Right renal pelvis (tissue), 4 donors: ENCODE measurements at regions not wholly inside any gene's neighbourhood (a gene's known extent, or its start where the extent isn't known, plus 50 kb on each side); places are given as distances from the start of the nearest gene placed in this dataset.
"Not testable (repeated sequence)": the region's sequence is repeated elsewhere in the genome, so short reads cannot be mapped to it uniquely, and the experiment has no call there.

Experiments used
- DNase-seq, 4 donors: peaks; one replicate each; pipeline ENCODE4 v3.0.0-alpha.2; 2013; ENCODE audit warnings: low read depth in 4 of 4, low spot score in 3 of 4, missing footprints in 1 of 4

- DNase-seq: no peak
These were observed 168.6 kb upstream of the CDH4 start for GRCh38 chr20:61083431-61083830.

- no peak for DNase-seq
These were observed 166.0 kb upstream of the CDH4 start for GRCh38 chr20:61086031-61086430.

DNA sequence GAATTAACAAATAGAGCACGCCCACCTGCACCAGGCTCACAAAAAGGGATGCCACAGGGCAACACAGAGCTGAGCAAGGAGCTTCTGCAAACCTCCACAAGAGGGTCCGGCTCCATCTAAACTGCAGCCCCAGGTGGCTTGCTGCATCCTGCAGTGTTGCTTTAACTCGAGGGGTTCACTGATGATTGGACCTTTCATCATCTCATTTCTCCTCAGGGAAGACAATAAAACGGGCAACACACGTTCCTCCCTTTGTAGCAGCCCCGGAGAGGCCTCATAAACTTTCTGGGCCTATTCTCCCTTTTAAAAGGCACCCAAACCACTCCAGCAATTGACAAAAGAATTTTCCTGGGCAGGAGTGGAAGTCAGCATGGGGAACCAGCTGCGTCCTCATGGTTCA is 161.5 kb upstream of the CDH4 start:
- DNase-seq: no peak

GRCh38 chr20:61092251-61092650 is 159.8 kb upstream of the CDH4 start:
- no peak for DNase-seq

DNA sequence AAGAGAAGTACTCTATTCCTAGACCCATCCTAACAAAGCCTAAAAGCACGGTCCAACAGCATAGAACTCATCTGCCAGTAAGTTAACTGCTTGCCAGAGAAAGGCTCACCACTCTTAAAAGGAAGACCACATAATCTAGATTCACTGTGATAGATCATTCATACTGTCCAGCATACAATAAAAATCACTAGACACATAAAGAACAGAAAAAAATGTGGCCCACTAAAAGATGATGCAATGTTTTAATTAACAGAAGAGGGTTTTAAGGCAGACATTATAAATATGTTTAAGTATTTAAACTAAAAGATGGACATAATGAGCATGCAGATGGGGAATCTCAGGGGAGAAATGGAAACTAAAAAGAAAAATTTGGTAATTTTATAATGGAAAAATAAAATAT is 157.5 kb upstream of the CDH4 start:
- DNase-seq: no peak

- no peak for DNase-seq
These were observed 155.6 kb upstream of the CDH4 start for GRCh38 chr20:61096463-61096862.

DNA sequence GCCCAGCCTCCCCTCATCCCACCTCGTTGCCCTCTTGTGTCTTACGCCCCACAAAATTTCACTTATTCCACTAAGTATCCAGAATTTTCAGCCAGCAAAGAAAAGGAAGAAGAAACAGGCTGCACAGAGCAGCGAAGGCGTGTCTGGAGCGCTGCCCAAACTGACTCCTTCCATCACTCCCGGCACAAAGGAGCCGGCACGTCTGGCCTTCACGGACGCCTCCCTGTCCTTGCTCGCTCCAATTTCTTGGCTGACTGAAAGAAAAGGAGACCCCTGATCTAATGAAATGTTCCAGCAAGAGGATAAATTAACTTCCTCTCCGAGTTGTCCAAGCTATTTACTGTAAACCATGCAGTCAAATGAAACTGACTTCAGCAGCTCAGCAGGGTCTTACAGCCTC is 152.3 kb upstream of the CDH4 start:
- DNase-seq: no peak

DNA sequence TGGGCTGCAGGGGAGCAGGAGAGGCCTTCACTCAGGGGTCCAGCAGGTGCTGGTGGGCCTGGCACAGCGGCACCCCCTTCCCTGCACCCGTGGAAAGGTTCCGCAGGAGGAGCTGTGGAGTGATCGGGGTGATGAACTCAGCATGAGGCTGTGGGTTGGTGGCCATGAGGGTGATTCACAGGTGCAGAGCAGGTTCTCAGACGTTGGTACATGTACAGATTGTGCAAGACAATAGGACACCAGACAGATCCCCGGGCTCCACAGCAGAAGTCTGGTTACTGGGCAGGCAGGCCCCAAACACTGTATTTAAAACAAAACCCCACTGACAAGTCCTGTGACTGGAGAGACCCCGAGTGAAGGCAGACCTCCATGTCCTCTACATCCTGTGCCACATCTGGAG is 151.6 kb upstream of the CDH4 start:
- DNase-seq: no peak

DNA sequence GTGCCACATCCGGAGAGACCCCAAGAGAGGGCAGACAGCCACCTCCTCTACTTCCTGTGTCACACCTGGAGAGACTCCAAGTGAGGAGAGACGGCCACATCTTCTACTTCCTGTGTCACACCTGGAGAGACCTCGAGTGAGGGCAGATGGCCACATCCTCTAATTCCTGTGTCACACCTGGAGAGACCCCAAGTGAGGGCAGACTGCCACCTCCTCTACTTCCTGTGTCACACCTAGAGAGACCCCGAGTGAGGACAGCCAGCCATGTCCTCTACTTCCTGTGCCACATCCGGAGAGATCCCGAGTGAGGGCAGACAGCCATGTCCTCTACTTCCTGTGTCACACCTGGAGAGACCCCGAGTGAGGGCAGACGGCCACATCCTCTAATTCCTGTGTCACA is 150.7 kb upstream of the CDH4 start:
- DNase-seq: not testable (repeated sequence)

GRCh38 chr20:61104232-61104631 is 147.8 kb upstream of the CDH4 start:
- no peak for DNase-seq

DNA sequence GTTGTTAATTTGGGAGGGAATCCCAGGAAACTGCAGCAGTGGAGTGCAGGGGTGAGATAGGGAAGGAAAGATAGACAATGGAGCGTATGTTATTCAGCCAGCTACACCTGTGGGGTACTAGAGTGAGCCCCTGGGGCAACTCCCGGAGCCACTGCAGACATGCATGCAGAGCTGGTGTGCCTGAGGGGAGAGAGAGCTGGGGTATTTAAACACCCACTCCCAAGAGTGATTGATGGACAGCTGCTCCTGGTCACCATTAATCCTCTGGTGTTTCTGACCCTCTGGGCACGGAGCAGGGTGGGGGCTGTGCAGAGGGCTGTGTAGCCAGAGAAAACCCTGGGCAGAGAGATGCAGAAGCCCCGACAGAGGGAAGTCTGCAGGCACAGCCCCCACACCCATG is 146.7 kb upstream of the CDH4 start:
- DNase-seq: no peak

- no peak for DNase-seq
These were observed 145.6 kb upstream of the CDH4 start for GRCh38 chr20:61106438-61106837.

DNA sequence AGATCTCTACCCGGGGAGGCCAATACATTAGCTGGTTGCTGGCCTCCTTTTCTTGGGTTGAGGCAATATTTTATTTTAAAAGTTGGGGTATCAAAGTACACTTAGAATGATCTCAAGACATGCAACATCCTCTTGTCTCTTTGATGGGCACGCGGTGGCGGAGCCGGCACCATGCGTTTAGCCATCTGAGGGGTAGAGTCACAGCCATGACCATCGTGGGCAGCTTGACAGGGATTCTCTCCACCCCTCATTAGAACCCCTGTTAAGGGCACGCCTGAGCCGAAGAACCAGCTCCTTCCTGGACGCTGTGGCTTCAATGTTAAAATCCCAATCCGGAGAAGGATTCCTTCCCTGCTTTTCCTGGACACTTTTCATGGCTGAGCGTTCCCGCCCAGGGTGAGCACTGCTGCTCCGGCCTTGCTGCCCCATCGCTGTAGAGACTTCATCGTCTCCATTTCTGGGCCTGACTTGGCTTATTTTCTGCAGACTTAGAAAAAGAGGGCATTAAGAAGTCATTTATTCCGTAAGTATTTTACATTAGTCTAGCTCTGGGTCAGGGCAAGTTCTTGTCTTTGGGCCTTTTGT is 142.7 kb upstream of the CDH4 start:
- DNase-seq: no peak

DNA sequence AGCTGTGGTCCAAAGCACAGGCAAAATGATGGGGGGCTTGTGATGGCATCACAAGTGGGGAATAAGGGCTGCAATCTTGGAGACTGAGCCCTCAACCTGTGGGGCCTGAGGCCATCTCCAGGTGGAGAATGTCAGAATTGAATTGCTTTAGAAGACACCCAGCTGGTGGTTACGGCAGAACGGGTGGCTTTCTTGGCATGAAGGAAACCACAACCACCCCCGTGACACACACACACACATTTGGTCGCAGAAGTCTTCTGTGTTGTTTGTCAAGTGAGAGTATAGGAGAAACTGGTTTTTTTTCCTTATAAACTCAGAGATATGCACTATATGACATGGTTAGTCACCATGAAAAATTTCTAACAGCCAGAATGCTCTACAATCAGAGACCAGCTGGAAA is 139.5 kb upstream of the CDH4 start:
- DNase-seq: no peak

- no peak for DNase-seq
These were observed 138.3 kb upstream of the CDH4 start for GRCh38 chr20:61113731-61114130.

DNA sequence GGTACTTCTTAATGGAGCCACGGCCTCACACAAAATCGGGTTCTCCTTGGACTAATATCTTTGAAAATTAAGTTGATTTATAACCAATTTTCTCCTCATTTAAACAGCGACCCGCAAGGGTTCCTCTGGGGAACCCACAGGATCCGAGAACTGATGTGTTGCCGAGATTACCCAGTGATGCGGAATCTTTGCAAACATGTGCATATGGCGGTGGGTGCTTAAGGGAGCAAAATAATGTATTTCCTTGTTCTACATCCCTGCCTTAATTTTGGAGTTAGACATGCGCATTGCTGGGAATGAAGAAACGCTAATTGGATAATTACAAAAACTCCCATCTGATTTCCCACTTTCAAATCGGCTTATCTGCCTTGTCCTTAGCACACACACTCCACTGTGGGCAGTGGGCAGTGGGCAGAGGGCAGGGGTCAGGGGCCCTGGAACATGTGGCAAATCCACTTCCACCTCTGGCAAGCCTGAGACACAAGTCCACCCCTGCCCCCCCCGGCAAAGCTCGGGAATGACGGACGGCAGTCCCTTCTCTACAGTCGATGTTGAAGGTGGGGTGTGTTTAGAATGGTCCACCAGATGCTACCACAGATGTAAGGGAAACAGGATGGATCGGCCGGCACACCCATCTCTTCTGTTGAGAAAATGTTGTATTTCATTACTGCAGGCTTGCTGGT is 137.4 kb upstream of the CDH4 start:
- no peak for DNase-seq

- no peak for DNase-seq
These were observed 136.5 kb upstream of the CDH4 start for GRCh38 chr20:61115364-61116065.

GRCh38 chr20:61117725-61118124 is 134.3 kb upstream of the CDH4 start:
- no peak for DNase-seq

DNA sequence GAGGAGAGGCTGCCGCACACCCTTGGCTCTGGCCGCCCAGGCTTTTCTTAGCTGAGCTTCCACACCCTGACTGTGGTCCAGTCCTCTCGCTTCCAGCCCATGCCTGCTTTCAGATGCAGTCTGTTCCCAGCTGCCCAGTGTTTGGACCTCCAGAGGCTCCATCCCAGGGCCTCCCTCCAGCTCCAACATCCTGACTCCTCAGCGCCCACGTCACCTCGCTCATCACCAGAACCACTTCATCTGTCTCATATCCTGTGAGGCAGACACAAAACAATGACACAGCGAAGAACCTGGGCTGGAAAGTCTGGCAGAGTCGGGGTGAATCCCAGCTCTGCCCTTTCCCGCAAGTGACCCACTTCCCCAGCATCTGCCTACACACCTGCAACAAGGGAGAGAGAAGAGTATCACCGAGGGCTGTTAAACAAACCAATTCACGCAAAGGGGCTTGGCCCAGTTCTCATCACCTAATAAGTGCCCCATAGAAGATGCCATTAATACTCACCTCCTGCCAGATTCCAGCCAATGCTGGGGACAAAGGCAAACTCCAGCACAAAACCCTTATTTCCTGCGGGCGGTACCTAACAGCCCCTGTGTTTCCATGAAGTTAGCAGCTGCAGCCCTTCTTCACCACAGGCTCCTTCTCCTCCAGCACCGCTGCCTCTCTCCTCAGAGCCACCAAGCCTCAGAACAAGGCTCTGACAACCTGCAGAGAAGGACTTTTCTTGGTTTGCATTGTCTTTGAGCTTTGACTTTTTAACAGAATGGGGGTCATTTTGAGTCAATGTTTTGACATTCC is 133.4 kb upstream of the CDH4 start:
- no peak for DNase-seq

- DNase-seq: no peak
These were observed 132.8 kb upstream of the CDH4 start for GRCh38 chr20:61119273-61119672.

- no peak for DNase-seq
These were observed 132.2 kb upstream of the CDH4 start for GRCh38 chr20:61119794-61120410.
